GM12878 (cell line): ENCODE measurements at regions not wholly inside any gene's neighbourhood (a gene's known extent, or its start where the extent isn't known, plus 50 kb on each side); places are given as distances from the start of the nearest gene placed in this dataset.
A peak's percentile ranks its signal among the peaks of the same experiment; 100 is the strongest.

Source experiments
- ATAC-seq: fragments of 200-7000 bp; cut with Tn5 transposase; 3 replicates; pipeline ENCODE4 v1.9.1; 2020; ENCODE audit warnings: mild to moderate bottlenecking, moderate library complexity
- BruUV-seq: library from RNA; stranded (reverse); fragments of 400-500 nt; replicated peaks from 2 replicates; lab custom pipeline; 2021; lab: Mats Ljungman, UMichigan
- CTCF ChIA-PET: fragments of 300-600 bp; sonication (Branson Sonifier 250); formaldehyde crosslinking; extraction: SDS; loops from one replicate; lab custom pipeline; 2021; ENCODE audit warnings: inconsistent platforms; lab: Yijun Ruan, JAX
- POLR2A ChIA-PET: fragments of 350-600 bp; formaldehyde crosslinking; extraction: SDS; loops from one replicate; lab custom pipeline; 2021; ENCODE audit warnings: inconsistent platforms; lab: Charles Lee
- RAD21 ChIA-PET: fragments of 300-600 bp; sonication (Branson Sonifier 250); formaldehyde crosslinking; loops from one replicate; lab custom pipeline; 2023; ENCODE audit warnings: antibody characterized with exemption; ENCODE audit not compliant: unreplicated experiment; lab: Charles Lee
- SMC1A ChIA-PET: fragments of 300-600 bp; sonication (Branson Sonifier 250); formaldehyde crosslinking; loops from one replicate; lab custom pipeline; 2023; ENCODE audit not compliant: unreplicated experiment, uncharacterized antibody; lab: Charles Lee
- DNase-seq: peaks from one replicate; pipeline ENCODE4 v3.0.0-alpha.2; 2011; ENCODE audit warnings: low read depth, low spot score
- FAIRE-seq: peaks from 3 replicates; lab custom pipeline; 2011; peaks lifted over from hg19 to GRCh38; lab: Jason Lieb, UNC
- H2AFZ ChIP-seq: 2 replicates; pipeline ENCODE4 v1.6.0; 2011; ENCODE audit warnings: low read depth, low read length, control low read depth; ENCODE audit not compliant: control insufficient read depth
- H3K27ac ChIP-seq: 2 replicates; pipeline ENCODE4 v1.5.1; 2011; ENCODE audit warnings: control low read depth; ENCODE audit not compliant: control insufficient read depth, insufficient read depth
- H3K27me3 ChIP-seq, 2 experiments: replicated peaks in 1 of 2; 2 replicates each; pipeline versions ENCODE4 v1.6.0 to v1.6.1; 2011; ENCODE audit warnings: low read length in 1 of 2; ENCODE audit not compliant: control insufficient read depth in 2 of 2, insufficient read depth in 2 of 2
- H3K36me3 ChIP-seq, 2 experiments: 2 replicates each; pipeline ENCODE4 v1.5.1; 2011; ENCODE audit warnings: low read length in 1 of 2; ENCODE audit not compliant: control insufficient read depth in 2 of 2, insufficient read depth in 2 of 2
- H3K4me1 ChIP-seq: 2 replicates; pipeline ENCODE4 v1.6.1; 2011; ENCODE audit warnings: mild to moderate bottlenecking, low read length, moderate library complexity, mixed read lengths; ENCODE audit not compliant: control insufficient read depth, insufficient read depth
- H3K4me2 ChIP-seq: 2 replicates; pipeline ENCODE4 v1.6.0; 2011; ENCODE audit warnings: control low read depth; ENCODE audit not compliant: control insufficient read depth, insufficient read depth
- H3K4me3 ChIP-seq: fragments of 200-600 bp; sonication (generic); 2 replicates; pipeline ENCODE4 v1.5.1; 2016
- H3K79me2 ChIP-seq: 2 replicates; pipeline ENCODE4 v1.6.0; 2011; ENCODE audit warnings: low read length; ENCODE audit not compliant: control insufficient read depth, insufficient read depth
- H3K9ac ChIP-seq: 2 replicates; pipeline ENCODE4 v1.8.0; 2011; ENCODE audit warnings: low read length, control low read depth, mixed read lengths; ENCODE audit not compliant: control insufficient read depth, insufficient read depth
- H3K9me3 ChIP-seq: replicated peaks from 3 replicates; pipeline ENCODE4 v1.5.1; 2011; ENCODE audit warnings: mild to moderate bottlenecking, low read length; ENCODE audit not compliant: control insufficient read depth, insufficient read depth
- H4K20me1 ChIP-seq: 2 replicates; pipeline ENCODE4 v1.6.0; 2011; ENCODE audit not compliant: control insufficient read depth, insufficient read depth
- HDAC6 ChIP-seq: fragments of 200-600 bp; sonication (generic); IDR thresholded peaks from one replicate; pipeline ENCODE4 v1.8.0; 2017; ENCODE audit warnings: antibody characterized with exemption; ENCODE audit not compliant: unreplicated experiment
- HDGF ChIP-seq: fragments of 450-650 bp; IDR thresholded peaks from 2 replicates; pipeline ENCODE4 v1.6.1; 2016; ENCODE audit warnings: antibody characterized with exemption
- IKZF2 ChIP-seq, 2 experiments: fragments of 450-650 bp; IDR thresholded peaks; 2 replicates each; pipeline ENCODE4 v1.6.1; 2017; ENCODE audit warnings: mild to moderate bottlenecking in 2 of 2, moderate library complexity in 2 of 2
- JUNB ChIP-seq: IDR thresholded peaks from 2 replicates; pipeline ENCODE4 v1.6.1; 2016; ENCODE audit warnings: antibody characterized with exemption, mild to moderate bottlenecking
- MTA2 ChIP-seq: fragments of 450-650 bp; IDR thresholded peaks from 2 replicates; pipeline ENCODE4 v1.6.1; 2016; ENCODE audit warnings: low read depth, mild to moderate bottlenecking, moderate library complexity
- POLR2AphosphoS2 ChIP-seq: IDR thresholded peaks from 2 replicates; pipeline ENCODE4 v1.6.1; 2011; ENCODE audit warnings: low read depth, mild to moderate bottlenecking, low read length, improper control_type of control experiment, moderate library complexity
- RUNX3 ChIP-seq: IDR thresholded peaks from 2 replicates; pipeline ENCODE4 v1.6.1; 2012; ENCODE audit warnings: low read length, inconsistent platforms
- SMC3 ChIP-seq: IDR thresholded peaks from 2 replicates; pipeline ENCODE4 v1.6.1; 2011; ENCODE audit warnings: low read length, improper control_type of control experiment, borderline replicate concordance
- TCF7 ChIP-seq: IDR thresholded peaks from 2 replicates; pipeline ENCODE4 v1.6.1; 2014; ENCODE audit warnings: antibody characterized with exemption, borderline replicate concordance
- WGBS: methylation state at CpG from one replicate; pipeline ENCODE4 v1.1.6; 2016; ENCODE audit warnings: low lambda C conversion rate; ENCODE audit not compliant: insufficient replicate concordance, insufficient coverage; ENCODE audit errors: missing lambda C conversion rate; 5-methylcytosine and 5-hydroxymethylcytosine counted together
- in situ Hi-C: fragments of 300-500 bp; cut with MboI; formaldehyde crosslinking; loops from 9 replicates; pipeline ENCODE4 v1.14.3; 2018; ENCODE audit warnings: mixed read lengths
- intact Hi-C: fragments of 100-400 bp; cut with micrococcal nuclease; formaldehyde crosslinking; loops from one replicate; pipeline ENCODE4 v1.14.2; 2022; ENCODE audit not compliant: unreplicated experiment
- TF ChIP-seq, protein P1 (sequence below): fragments of 450-650 bp; IDR thresholded peaks from 2 replicates; pipeline ENCODE4 v1.6.1; 2017; ENCODE audit warnings: mild to moderate bottlenecking, moderate library complexity
- TF ChIP-seq, protein P2 (sequence below): fragments of 450-650 bp; formaldehyde crosslinking; IDR thresholded peaks from 2 replicates; pipeline ENCODE4 v1.4.0; 2020; ENCODE audit warnings: mild to moderate bottlenecking, moderate library complexity
- TF ChIP-seq, protein P3 (sequence below), 3 experiments: IDR thresholded peaks in 2 of 3; conservative IDR thresholded peaks in 1 of 3; 2 replicates each; pipeline ENCODE4 v1.5.1; 2011; ENCODE audit warnings: low read depth in 3 of 3, low read length in 3 of 3, mild to moderate bottlenecking in 3 of 3, control low read depth in 2 of 3, moderate library complexity in 2 of 3, inconsistent platforms in 1 of 3, mixed read lengths in 1 of 3; ENCODE audit not compliant: control insufficient read depth in 2 of 3, insufficient read depth in 1 of 3; ENCODE audit errors: extremely low read depth in 1 of 3
- TF ChIP-seq, protein P4 (sequence below): IDR thresholded peaks from 2 replicates; pipeline ENCODE4 v1.6.1; 2012; ENCODE audit warnings: low read depth, low read length, improper control_type of control experiment

DNA sequence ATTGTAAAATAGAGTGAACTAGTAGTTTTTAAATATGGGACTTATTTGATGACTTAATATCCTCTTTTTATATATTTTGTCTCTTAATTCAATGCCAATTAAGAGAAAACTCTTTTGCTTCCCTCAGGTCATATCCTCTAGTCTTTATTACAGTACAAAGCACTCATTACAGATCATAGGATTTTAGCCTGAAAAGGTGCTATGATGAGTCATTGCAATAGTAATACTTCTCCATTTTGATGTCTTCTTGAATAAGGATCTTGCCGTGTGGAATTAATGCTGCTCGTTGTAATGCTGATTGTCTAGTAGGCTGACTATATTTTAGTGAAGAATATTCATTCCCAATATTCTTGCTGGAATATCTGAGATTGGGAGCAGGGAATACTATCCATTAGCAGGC, 612.2 kb upstream of the GOLIM4 start:
- CTCF ChIA-PET: no interaction called here
- FAIRE-seq: no peak
- no peak for TF ChIP-seq HDGF
- TF ChIP-seq JUNB: peak; percentile 33; the same call in 1 of the 2 replicates
- TF ChIP-seq IKZF2 (IDR thresholded peaks at IDR 0.05): peak; percentile 21 to 47; a peak in 2 of 4 replicates
- TF ChIP-seq TCF7: no peak
- TF ChIP-seq POLR2AphosphoS2: no peak
- TF ChIP-seq, protein P1, sequence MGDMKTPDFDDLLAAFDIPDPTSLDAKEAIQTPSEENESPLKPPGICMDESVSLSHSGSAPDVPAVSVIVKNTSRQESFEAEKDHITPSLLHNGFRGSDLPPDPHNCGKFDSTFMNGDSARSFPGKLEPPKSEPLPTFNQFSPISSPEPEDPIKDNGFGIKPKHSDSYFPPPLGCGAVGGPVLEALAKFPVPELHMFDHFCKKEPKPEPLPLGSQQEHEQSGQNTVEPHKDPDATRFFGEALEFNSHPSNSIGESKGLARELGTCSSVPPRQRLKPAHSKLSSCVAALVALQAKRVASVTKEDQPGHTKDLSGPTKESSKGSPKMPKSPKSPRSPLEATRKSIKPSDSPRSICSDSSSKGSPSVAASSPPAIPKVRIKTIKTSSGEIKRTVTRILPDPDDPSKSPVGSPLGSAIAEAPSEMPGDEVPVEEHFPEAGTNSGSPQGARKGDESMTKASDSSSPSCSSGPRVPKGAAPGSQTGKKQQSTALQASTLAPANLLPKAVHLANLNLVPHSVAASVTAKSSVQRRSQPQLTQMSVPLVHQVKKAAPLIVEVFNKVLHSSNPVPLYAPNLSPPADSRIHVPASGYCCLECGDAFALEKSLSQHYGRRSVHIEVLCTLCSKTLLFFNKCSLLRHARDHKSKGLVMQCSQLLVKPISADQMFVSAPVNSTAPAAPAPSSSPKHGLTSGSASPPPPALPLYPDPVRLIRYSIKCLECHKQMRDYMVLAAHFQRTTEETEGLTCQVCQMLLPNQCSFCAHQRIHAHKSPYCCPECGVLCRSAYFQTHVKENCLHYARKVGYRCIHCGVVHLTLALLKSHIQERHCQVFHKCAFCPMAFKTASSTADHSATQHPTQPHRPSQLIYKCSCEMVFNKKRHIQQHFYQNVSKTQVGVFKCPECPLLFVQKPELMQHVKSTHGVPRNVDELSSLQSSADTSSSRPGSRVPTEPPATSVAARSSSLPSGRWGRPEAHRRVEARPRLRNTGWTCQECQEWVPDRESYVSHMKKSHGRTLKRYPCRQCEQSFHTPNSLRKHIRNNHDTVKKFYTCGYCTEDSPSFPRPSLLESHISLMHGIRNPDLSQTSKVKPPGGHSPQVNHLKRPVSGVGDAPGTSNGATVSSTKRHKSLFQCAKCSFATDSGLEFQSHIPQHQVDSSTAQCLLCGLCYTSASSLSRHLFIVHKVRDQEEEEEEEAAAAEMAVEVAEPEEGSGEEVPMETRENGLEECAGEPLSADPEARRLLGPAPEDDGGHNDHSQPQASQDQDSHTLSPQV: no peak
- no peak for TF ChIP-seq SMC3
- TF ChIP-seq, protein P2, sequence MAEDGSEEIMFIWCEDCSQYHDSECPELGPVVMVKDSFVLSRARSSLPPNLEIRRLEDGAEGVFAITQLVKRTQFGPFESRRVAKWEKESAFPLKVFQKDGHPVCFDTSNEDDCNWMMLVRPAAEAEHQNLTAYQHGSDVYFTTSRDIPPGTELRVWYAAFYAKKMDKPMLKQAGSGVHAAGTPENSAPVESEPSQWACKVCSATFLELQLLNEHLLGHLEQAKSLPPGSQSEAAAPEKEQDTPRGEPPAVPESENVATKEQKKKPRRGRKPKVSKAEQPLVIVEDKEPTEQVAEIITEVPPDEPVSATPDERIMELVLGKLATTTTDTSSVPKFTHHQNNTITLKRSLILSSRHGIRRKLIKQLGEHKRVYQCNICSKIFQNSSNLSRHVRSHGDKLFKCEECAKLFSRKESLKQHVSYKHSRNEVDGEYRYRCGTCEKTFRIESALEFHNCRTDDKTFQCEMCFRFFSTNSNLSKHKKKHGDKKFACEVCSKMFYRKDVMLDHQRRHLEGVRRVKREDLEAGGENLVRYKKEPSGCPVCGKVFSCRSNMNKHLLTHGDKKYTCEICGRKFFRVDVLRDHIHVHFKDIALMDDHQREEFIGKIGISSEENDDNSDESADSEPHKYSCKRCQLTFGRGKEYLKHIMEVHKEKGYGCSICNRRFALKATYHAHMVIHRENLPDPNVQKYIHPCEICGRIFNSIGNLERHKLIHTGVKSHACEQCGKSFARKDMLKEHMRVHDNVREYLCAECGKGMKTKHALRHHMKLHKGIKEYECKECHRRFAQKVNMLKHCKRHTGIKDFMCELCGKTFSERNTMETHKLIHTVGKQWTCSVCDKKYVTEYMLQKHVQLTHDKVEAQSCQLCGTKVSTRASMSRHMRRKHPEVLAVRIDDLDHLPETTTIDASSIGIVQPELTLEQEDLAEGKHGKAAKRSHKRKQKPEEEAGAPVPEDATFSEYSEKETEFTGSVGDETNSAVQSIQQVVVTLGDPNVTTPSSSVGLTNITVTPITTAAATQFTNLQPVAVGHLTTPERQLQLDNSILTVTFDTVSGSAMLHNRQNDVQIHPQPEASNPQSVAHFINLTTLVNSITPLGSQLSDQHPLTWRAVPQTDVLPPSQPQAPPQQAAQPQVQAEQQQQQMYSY: no peak
- TF ChIP-seq, protein P3, sequence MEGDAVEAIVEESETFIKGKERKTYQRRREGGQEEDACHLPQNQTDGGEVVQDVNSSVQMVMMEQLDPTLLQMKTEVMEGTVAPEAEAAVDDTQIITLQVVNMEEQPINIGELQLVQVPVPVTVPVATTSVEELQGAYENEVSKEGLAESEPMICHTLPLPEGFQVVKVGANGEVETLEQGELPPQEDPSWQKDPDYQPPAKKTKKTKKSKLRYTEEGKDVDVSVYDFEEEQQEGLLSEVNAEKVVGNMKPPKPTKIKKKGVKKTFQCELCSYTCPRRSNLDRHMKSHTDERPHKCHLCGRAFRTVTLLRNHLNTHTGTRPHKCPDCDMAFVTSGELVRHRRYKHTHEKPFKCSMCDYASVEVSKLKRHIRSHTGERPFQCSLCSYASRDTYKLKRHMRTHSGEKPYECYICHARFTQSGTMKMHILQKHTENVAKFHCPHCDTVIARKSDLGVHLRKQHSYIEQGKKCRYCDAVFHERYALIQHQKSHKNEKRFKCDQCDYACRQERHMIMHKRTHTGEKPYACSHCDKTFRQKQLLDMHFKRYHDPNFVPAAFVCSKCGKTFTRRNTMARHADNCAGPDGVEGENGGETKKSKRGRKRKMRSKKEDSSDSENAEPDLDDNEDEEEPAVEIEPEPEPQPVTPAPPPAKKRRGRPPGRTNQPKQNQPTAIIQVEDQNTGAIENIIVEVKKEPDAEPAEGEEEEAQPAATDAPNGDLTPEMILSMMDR (IDR thresholded peaks at IDR 0.05 in 2 of 3, conservative IDR thresholded peaks at IDR 0.05 in 1 of 3; ENCODE audit: control insufficient read depth in 2 of 3, extremely low read depth in 1 of 3, insufficient read depth in 1 of 3, low read depth in 3 of 3, low read length in 3 of 3): no peak
- TF ChIP-seq, protein P4, sequence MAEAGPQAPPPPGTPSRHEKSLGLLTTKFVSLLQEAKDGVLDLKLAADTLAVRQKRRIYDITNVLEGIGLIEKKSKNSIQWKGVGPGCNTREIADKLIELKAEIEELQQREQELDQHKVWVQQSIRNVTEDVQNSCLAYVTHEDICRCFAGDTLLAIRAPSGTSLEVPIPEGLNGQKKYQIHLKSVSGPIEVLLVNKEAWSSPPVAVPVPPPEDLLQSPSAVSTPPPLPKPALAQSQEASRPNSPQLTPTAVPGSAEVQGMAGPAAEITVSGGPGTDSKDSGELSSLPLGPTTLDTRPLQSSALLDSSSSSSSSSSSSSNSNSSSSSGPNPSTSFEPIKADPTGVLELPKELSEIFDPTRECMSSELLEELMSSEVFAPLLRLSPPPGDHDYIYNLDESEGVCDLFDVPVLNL: no peak
- TF ChIP-seq HDAC6: no peak
- peak; percentile 74 for TF ChIP-seq MTA2
- no peak for TF ChIP-seq RUNX3

More for the DNA sequence above, 612.2 kb upstream of the GOLIM4 start:
- POLR2A ChIA-PET: no interaction called here
- DNase-seq (no peak), ATAC-seq (peak; percentile 85)
- WGBS: 22% methylated on average over 2 of the region's 2 CpGs
- no peaks in the 10 kb centered on the region for H3K27me3 ChIP-seq
- H2AFZ ChIP-seq: no peak overlapping the region
- H3K4me1 ChIP-seq: no peaks in the 10 kb centered on the region
- H3K4me2 ChIP-seq: no peak overlapping the region
- H3K9ac ChIP-seq: no peak overlapping the region
- intact Hi-C loops: no loop called here
- SMC1A ChIA-PET: no interaction called here
- in situ Hi-C loops: no loop called here
- no peak overlapping the region for H3K27ac ChIP-seq
- RAD21 ChIA-PET: no interaction called here
- H3K4me3 ChIP-seq: no peak overlapping the region
- H3K9me3 ChIP-seq: no peaks in the 10 kb centered on the region
- BruUV-seq: no TSS peak
- no peaks in the 10 kb centered on the region for H4K20me1 ChIP-seq
- no peaks in the 10 kb centered on the region for H3K36me3 ChIP-seq
- no peaks in the 10 kb centered on the region for H3K79me2 ChIP-seq
